OCI-LY7 (cell line): ENCODE measurements at regions not wholly inside any gene's neighbourhood (a gene's known extent, or its start where the extent isn't known, plus 50 kb on each side); places are given as distances from the start of the nearest gene placed in this dataset.

Source experiments
- CTCF ChIP-seq: fragments of 200-600 bp; sonication (generic); conservative IDR thresholded peaks from 2 replicates; pipeline ENCODE4 v1.5.1; 2014; ENCODE audit warnings: mild to moderate bottlenecking, antibody characterized with exemption, low read length, moderate library complexity, mixed read lengths
- EZH2phosphoT487 ChIP-seq: fragments of 200-600 bp; sonication (generic); IDR thresholded peaks from 2 replicates; pipeline ENCODE4 v1.6.1; 2018; ENCODE audit warnings: low read depth, borderline replicate concordance, mild to moderate bottlenecking, mixed run types, antibody characterized with exemption, low read length, moderate library complexity, mixed read lengths

GRCh38 chr11:91066456-91067047 is 843.7 kb upstream of the CHORDC1 start:
- TF ChIP-seq CTCF (no peak), EZH2phosphoT487 (no peak)
